HG03521 (cell line): ENCODE measurements at regions not wholly inside any gene's neighbourhood (a gene's known extent, or its start where the extent isn't known, plus 50 kb on each side); places are given as distances from the start of the nearest gene placed in this dataset.

Experiments used
- ATAC-seq: cut with Tn5 transposase; IDR thresholded peaks from one replicate; pipeline ENCODE4 v1.9.1; 2021; ENCODE audit warnings: mild to moderate bottlenecking, moderate library complexity; ENCODE audit not compliant: unreplicated experiment

DNA sequence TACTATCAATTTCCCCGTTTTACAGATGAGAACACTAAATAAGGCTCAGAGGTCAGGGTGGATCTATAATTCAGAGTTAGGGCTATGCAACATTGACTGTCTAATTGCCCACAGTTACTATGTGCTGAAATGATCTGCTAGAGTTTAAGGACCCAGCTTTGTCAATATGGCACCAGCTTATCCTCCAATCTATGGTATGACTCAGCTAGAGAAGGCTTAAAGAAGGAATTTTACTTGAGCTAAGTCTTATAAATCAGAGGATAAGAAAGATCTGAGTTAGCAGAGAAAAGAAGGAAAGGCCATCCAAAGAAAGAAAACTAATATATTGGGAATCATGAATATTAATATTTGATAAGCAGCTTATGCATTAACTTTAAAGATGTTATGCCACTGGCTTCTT lies 78.1 kb downstream of the ASB9 start:
- ATAC-seq: no peak

DNA sequence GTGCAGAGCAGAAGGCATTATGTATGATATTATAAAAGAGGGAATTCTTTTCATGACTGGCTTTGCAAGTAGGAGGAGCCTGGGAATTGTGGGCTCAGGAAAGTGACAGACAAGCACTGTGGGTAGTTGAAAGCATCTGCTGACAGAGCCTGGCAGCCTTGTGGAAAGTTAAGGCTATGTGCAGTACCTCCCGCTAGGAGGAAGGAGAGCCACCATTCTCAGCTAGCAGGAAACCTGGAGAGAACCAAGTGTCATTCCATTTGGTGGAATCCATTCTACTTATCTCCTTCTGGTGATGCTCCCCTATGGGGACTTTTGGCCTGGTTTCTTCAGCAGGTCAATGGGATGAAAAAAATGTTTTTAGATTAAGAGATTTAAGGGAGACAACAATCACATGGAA lies 81.8 kb downstream of the ASB9 start:
- no peak for ATAC-seq

DNA sequence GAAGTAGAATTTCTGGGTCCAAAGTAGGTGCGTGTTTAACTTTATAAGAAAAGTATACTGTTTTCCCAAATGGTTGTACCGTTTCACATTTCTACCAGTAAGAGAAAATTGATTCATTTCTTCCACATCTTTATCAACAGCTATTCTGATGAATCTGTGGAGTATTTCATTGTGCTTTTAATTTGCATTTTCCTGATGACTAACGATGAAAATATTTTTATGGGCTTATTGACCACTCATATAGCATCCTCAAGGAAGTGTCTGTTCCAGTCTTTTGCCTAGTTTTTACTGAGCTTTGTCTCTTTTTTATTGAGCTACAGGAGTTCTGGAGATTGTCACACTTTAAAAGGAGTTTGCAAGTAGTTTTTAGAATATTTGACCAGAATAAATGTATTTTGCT lies 92.6 kb downstream of the ASB9 start:
- no peak for ATAC-seq

DNA sequence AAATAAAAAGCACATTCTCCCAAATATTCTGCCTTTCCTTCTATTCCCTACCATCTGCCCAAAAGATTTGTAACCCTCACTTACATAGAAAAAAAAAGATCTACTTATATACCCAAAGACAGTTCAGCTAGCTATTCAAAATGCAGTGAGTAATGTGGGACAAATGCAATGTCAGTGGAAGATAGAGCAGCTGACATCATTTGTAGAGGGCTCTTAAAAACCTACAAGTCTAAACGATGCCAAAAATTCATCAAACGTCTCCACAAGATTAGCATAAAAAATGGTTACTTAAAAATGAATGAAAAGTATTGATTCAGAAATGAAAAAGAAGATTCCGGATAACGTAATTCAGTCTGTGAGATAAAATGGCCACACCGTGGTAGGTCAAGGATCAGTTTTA lies 96.5 kb downstream of the ASB9 start:
- no peak for ATAC-seq

DNA sequence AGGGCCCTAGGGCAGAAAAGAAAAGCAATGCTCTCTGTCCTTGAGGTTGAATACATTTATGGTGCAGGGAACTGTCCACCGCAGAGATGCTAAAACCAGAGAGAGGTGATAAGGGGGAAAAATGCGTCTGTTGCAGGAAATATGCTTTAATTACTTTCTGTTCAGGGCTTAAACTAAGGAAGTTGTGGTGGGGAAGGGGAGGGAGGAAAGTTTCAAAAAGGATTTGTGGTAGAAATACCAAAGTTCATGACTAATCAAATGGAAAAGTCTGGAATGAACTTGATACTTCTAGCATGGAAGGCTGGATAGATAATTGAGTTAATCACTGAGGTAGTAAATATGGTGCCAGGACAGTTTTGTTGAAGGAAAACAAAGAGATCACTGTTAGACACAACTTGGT lies 99.0 kb downstream of the ASB9 start:
- no peak for ATAC-seq

DNA sequence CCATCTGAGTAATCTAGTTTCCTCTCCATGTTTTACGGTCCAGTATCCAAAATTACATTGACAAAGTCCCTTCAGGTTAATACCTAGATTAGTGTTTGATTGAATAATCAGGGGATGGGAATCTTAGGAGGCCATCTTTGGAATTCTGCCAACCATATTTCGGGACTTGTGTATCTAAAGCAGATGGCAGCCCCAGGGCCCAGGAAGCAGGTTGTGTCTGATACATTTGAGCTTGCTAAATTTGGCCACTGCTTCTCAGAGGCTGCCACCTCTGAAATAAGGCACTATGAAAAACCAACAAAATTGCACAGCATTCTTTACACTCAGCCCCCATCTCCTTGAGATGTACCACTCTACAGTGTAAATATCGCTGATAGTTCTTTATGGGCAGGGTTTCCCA lies 102.1 kb downstream of the ASB9 start:
- ATAC-seq: no peak

DNA sequence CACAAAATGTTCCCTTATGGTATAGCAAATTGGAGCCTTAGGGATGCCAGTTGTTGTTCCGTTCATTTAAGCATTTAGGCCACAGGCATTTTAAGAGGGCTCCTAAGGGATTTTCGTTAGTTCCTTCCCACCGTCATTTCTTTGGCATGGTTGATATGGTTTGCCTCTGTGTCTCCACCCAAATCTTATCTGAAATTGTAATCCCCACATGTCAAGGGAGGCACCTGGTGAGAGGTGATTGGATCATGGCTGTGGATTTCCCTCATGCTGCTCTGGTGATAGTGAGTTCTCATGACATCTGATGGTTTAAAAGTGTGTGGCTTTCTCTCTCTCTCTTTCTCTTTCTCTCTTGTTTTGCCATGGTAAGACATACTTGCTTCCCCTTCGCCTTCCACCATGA lies 104.1 kb downstream of the ASB9 start:
- no peak for ATAC-seq

DNA sequence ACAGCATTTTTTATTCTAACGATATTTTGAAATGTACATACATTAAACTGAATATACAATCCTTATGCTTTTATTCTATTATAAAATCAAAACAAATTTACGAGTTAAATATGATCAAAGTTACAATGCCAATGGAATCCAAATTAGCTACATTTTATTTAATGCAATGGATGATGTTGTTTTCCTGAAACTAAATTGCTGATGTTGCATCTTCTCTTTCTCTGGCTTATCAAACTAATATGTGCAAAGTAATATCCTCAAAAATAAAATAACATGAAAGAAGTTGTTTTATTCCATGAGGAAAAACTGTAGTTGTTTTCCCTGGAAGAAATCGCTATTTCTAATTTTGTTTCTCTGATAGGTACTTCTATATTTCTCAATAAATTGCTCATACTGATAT lies 106.8 kb downstream of the ASB9 start:
- no peak for ATAC-seq

DNA sequence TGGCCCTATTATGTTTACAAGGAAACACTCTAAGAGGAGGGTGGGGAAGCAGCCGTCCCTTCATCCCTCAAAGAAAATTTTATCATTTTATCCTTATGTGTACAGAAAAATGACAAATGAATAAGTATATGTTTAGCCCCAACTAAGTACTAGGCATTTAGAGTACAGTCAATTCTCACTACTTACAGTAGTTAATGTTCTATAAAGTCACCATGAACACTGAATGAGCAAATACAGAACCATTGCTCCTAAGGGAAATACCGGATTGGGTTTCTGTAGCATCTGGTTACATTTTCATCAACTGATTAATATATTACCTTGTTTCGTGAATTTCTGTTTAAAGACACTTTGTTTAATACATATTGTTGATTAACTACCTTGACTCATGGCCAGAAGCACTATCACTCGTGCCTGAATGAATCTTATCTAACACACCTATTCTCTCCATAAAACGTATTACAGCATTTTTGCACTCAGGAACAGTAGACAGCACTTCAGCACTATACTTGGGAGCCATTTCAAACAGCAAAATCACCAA lies 109.3 kb downstream of the ASB9 start:
- peak; percentile 50 for ATAC-seq

DNA sequence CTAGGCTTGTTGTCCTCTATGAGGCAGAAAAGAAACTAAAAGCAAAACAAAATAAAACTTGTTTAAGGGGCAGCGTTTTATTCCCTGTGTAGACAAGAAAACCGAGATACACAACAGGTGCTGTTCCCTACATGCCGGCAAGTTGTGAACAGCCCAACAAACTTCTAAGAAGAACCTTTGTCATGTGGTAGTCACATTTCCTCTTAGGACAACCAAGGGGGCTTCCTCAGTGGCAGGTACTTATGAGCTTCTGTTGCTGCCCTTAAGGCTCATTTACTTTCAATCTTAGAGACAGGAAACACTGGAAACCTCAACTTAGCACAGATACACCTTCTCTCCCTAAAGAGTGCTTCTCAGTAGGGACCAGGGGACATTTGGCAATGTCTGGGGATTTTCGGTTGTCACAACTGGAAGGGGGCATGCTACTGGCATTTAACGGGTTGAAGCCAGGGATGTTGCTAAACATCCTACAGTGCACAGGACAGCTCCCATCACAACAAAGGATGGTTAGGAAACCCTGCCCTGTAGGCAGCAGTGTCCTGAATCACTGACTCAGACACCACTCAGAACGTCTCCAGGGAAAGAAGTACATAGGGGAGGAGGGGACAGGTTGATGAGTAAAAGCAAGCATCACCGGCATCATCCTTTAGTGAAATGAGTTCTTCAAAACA lies 111.0 kb downstream of the ASB9 start:
- peak; percentile 52 for ATAC-seq

DNA sequence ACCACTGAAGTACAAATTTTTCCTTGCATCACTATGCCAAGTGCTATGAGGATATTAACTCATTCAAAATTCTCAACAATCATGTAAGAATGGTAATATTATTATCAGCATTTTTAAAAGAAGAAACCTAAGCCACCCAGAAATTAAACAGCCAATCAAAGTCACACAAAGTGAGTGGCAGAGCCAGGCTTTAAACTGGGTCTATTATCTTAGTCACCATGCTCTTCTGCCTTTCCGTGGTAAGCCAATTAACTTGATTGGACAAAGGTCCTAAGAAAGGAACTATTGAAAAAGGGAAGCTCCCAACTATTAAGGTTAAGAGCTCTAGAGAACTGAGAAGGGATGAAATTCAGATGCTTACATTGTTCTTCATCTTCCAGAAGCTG lies 111.5 kb downstream of the ASB9 start:
- ATAC-seq: no peak

DNA sequence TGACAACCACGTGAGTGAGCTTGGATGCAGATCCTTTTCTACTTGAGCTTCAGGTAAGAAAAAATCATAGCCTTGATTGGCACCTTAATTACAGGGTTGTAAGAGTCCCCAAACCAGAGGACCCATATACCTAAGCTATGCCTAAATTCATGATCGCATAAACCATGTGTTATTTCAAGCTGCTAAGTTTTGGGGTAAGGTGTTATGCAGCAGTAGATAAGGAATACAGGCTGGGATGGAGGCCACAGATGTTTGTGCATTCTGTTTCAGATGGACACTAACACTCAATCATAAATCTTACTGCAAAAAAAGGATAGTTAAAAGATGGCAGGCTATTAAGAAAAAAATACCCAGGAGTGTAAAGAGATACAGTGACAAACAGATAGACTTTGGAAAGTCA lies 112.3 kb downstream of the ASB9 start:
- no peak for ATAC-seq

DNA sequence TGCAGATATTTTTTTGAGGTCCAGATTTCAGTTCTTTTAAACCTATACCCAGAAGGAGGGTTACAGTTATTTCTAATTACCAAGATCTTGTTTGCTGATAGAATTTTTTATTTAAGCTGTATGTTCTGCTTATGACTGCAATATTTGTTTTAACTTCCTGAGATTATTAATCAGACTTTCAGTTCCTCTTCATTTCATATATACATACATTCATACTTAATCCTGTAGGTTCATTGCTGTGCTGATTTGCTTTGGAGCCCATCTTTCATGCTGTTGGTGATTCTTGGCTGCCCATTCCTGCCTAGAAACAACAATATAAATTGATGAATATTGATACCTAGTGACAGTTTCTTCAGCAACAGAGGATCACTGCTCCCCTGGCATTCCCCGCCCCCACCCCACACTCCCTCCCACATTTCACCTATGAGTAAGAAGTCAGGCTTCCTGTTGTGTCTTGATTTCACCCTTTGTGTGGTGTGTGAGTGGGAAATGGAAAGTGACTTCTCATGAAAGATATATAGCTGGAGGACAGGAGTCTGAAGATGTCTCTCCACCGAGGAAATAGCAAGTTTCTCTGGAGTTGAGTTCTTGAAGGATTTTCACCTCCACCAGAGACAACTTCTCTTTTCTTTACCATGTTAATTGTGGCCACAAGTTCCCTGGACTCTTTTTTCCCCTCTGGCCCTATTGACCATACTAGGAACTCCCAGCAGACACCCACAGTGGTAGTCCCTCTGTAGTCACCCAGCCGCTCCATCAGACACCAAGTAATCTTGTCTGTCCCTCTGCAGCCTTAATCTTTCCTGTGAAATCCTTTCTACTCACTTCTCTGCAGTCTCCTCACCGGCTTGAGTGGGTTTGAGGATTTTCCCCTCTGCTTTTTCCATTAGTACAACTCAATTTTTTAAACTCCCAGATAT lies 118.4 kb downstream of the ASB9 start:
- peak; percentile 70 for ATAC-seq

DNA sequence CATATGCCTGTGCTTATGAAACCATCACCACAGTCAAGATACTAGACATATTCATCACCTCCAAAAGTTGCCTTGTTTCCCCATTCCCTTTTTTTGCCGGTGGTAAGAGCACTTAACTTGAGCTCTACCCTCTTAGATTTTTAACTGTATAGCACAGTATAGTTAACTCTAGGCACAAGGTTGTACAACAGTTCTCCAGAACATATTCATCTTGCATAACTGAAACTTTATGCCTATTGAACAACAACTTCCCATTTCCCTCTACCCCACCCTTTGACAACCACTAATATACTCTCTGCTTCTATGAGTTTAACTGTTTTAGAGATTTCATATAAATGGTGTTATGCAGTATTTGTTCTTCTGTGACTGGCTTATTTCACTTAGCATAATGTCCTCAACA lies 119.3 kb downstream of the ASB9 start:
- no peak for ATAC-seq

DNA sequence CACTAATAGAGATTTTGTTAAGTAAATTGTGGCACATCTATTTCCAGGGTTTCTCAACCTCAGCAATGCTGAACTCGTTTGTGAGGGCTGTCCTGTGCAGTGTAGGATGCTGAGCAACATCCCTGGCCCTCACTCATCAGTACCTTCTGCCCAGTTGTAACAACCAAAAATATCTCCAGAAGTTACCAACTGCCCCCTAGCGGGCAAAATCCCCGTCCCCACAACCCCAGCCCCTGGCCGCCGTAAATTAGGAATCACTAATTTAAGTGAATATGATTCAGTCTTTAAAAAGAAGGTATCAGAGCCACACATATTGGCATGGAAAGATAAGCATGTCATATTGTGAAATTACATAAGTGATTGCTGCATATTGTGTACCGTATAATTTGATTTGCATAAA lies 123.4 kb downstream of the ASB9 start:
- no peak for ATAC-seq

DNA sequence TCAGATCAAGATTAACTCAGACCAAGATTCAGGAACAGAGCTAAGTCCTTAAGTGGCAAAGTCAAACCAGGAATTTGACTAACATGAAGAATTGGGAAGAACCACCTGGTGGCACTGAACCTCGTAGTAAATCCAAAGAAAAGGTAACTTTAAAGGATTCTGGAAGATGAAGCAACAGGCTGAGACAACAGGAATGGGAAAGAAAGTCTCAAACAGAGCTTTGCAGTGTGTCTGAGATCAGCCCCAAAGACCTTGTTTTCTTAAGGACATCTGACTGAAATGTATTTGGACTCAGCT lies 126.1 kb downstream of the ASB9 start:
- no peak for ATAC-seq

DNA sequence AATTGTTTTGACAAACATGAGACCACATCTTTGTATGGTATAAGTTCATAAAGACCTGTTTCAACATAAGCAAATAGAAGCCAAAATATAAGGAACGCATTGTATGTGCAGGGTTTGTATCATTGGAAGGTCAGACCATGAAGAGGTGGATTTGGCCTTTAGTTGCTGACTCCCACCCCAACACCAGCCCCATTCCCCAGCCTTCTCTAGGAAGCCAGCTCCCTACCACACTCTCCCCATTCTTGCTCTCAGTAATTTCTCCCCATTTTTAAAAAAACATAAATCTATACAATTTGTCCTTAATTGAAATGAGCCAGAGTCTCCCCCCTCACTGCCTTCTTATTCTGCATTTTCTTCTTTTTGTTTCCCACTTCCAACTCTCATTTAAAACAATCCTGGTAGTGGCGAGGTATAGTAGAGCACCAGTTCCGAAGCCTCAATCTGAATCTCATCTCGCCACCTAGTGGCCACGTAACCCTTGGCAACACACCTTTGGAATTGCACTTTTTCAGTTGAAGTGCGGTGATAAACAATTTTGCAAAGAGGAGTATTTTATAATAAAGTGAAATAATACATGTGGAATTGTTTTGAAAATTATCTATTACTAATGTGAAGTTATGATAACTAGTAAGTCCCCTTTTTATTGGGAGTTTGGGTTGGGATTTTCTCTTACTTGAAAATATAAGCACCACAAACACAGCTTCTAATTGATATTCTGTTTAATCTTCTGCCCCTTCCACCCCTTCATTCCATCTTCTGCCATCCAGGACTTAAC lies 126.6 kb downstream of the ASB9 start:
- ATAC-seq: peak; percentile 71

DNA sequence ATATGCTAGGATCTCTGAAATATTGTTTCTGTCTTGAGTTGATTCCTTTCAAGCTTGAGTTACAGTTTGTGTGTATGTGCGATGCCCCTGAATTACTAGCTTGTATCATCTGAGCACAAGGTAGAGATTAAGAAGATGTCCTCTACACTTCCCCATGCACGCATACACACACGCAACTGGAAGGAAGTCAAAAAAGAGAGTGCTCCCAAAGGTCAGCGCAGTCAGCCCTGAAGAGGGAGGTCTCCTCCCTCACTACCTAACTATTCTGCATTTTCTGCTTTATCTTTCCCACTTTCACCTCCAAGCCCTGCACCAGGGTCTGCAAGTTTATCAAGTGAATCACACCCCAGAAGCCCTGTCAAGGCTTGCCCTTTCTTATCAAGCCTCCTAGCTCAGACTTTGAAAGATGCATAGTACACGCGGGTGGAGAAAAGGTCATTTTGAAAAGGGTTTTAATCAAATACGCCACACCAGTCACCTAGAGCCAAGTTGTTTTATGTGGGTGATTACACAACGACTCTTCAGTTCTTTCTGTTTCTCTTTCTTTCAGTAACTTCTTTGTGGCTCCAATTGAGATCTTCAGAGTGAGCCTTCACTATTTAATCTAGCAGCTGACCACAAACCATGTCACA lies 127.7 kb downstream of the ASB9 start:
- no peak for ATAC-seq

DNA sequence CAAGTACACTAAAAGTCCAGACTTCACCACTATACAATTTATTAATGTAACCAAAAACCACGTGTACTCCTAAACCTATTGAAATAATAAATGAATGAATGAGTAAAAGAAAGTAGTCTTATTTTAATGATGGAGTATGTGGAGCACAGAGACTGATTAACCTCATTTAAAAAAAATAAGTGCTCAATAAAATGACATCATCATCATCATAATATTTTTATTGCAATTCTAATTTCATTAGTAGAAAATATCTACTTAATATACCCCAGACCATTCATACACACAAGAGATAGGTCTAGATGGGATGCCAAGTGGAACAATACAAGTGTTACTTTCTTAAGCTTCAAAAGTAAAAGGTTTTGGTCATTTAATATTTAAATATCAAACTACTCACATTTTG lies 133.1 kb downstream of the ASB9 start:
- no peak for ATAC-seq

DNA sequence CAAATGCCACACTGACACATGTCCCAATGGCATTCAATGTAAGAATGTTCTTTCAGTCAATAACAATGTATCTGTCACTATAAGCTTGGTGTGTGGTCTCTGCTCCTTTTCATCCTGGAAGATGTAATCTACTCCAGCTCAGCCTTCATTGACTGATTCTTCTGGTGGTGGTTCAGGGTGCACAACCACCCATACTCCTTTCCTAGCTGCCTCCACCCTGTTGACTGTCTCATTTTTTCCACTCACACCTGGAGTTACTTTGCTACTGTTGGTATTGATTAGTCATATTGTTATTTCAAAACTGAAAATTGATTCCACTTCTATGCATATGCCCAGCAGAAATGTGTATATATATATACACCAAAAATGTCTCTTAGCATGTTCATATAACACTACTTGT lies 140.5 kb downstream of the ASB9 start:
- ATAC-seq: no peak

DNA sequence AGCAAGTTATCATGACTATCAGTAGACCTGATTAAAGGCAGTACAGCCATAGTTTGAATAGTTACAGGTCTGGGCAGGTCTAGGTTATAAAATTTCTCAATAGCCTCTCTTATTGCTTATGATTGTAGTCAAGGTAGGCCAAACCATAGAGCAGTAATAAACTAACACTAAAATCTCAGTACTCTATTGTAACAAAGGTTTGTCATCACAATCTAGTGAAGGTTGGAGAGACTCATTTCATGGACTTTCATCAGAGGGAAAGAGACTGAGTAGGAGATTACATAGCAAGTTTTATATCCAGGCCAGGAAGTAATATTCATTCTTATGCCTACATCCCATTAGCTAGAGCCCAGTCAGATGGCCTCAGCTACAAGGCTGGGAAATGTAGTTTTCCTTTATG lies 141.0 kb downstream of the ASB9 start:
- ATAC-seq: no peak
